ENCODE measurements at regions not wholly inside any gene's neighbourhood (a gene's known extent, or its start where the extent isn't known, plus 50 kb on each side); places are given as distances from the start of the nearest gene placed in this dataset.
A peak's percentile ranks its signal among the peaks of the same experiment; 100 is the strongest.

- peaks cover 31% of the 10 kb centered on the region for H3K9me3 Mint-ChIP-seq
These were observed 240.1 kb upstream of the RXFP2 start for GRCh38 chr13:31499274-31499673.

GRCh38 chr13:31503626-31504025 is 235.7 kb upstream of the RXFP2 start:
- H3K9me3 Mint-ChIP-seq: peaks cover 21% of the 10 kb centered on the region
- Histone ChIP-seq H3K9ac (ENCODE audit: extremely low read depth, low read length, poor library complexity, severe bottlenecking) (no peak overlapping the region), H3K9me3 (ENCODE audit: control insufficient read depth, low read length) (peaks cover 64% of the 10 kb centered on the region), H3K27me3 (ENCODE audit: control insufficient read depth, insufficient read depth, low read length, poor library complexity, severe bottlenecking) (no peaks in the 10 kb centered on the region), H3K36me3 (ENCODE audit: control insufficient read depth, insufficient read depth, low read length) (no peaks in the 10 kb centered on the region), H3K27ac (ENCODE audit: low read depth, low read length) (no peak overlapping the region), H3K4me3 (ENCODE audit: low read length) (peak overlapping the region; percentile 51), H3K4me1 (ENCODE audit: control insufficient read depth, insufficient read depth, low read length) (peaks cover 4% of the 10 kb centered on the region)
- no peak overlapping the region for H3K4me3 Mint-ChIP-seq
- no peaks in the 10 kb centered on the region for H3K27me3 Mint-ChIP-seq (ENCODE audit: insufficient read depth)
- H3K36me3 Mint-ChIP-seq (ENCODE audit: low read depth): no peaks in the 10 kb centered on the region
- WGBS, 2 experiments (ENCODE audit: insufficient coverage in 1 of 2, insufficient read length in 1 of 2): 67 to 90% methylated on average over 2 to 3 of the region's 3 CpGs
- no peak for DNase-seq
- TF ChIP-seq CTCF (conservative IDR thresholded peaks at IDR 0.05): no peak
- no peak overlapping the region for H3K27ac Mint-ChIP-seq
- H3K4me1 Mint-ChIP-seq: peaks cover 5% of the 10 kb centered on the region

More at GRCh38 chr13:31499274-31499673, 240.1 kb upstream of the RXFP2 start:
- no peak overlapping the region for H3K27ac ChIP-seq (ENCODE audit: low read depth, low read length)
- no peak overlapping the region for H3K9ac ChIP-seq (ENCODE audit: extremely low read depth, low read length, poor library complexity, severe bottlenecking)
- no peaks in the 10 kb centered on the region for H3K27me3 ChIP-seq (ENCODE audit: control insufficient read depth, insufficient read depth, low read length, poor library complexity, severe bottlenecking)
- no peaks in the 10 kb centered on the region for H3K4me1 Mint-ChIP-seq
- no peaks in the 10 kb centered on the region for H3K36me3 ChIP-seq (ENCODE audit: control insufficient read depth, insufficient read depth, low read length)
- H3K9me3 ChIP-seq (ENCODE audit: control insufficient read depth, low read length): peaks cover 63% of the 10 kb centered on the region
- no peak for TF ChIP-seq CTCF (conservative IDR thresholded peaks at IDR 0.05)
- H3K4me1 ChIP-seq (ENCODE audit: control insufficient read depth, insufficient read depth, low read length): peaks cover 2% of the 10 kb centered on the region
- DNase-seq: no peak
- peak overlapping the region; percentile 43 for H3K4me3 ChIP-seq (ENCODE audit: low read length)
- H3K27ac Mint-ChIP-seq: no peak overlapping the region
- no peak overlapping the region for H3K4me3 Mint-ChIP-seq
- no peaks in the 10 kb centered on the region for H3K27me3 Mint-ChIP-seq (ENCODE audit: insufficient read depth)
- no peaks in the 10 kb centered on the region for H3K36me3 Mint-ChIP-seq (ENCODE audit: low read depth)

GRCh38 chr13:31504918-31505317 is 234.4 kb upstream of the RXFP2 start:
- Mint-ChIP-seq H3K9me3 (peaks cover 15% of the 10 kb centered on the region), H3K27ac (no peak overlapping the region), H3K4me3 (no peak overlapping the region), H3K4me1 (peaks cover 5% of the 10 kb centered on the region), H3K36me3 (ENCODE audit: low read depth) (no peaks in the 10 kb centered on the region), H3K27me3 (ENCODE audit: insufficient read depth) (no peaks in the 10 kb centered on the region)
- no peak for TF ChIP-seq CTCF (conservative IDR thresholded peaks at IDR 0.05)
- Histone ChIP-seq H3K4me1 (ENCODE audit: control insufficient read depth, insufficient read depth, low read length) (peaks cover 4% of the 10 kb centered on the region), H3K4me3 (ENCODE audit: low read length) (peak overlapping the region; percentile 51), H3K9me3 (ENCODE audit: control insufficient read depth, low read length) (peaks cover 52% of the 10 kb centered on the region), H3K9ac (ENCODE audit: extremely low read depth, low read length, poor library complexity, severe bottlenecking) (no peak overlapping the region), H3K27ac (ENCODE audit: low read depth, low read length) (no peak overlapping the region), H3K36me3 (ENCODE audit: control insufficient read depth, insufficient read depth, low read length) (no peaks in the 10 kb centered on the region), H3K27me3 (ENCODE audit: control insufficient read depth, insufficient read depth, low read length, poor library complexity, severe bottlenecking) (no peaks in the 10 kb centered on the region)
- no peak for DNase-seq
- 80 to 98% methylated on average over 1 to 3 of the region's 3 CpGs for WGBS, 2 experiments (ENCODE audit: insufficient coverage in 1 of 2, insufficient read length in 1 of 2)
